SK-N-SH treated with all-trans-retinoic acid at 6 μM for 48 hours (cell line): ENCODE measurements at regions not wholly inside any gene's neighbourhood (a gene's known extent, or its start where the extent isn't known, plus 50 kb on each side); places are given as distances from the start of the nearest gene placed in this dataset.

Experiments
- ATAC-seq: fragments of 200-7000 bp; cut with Tn5 transposase; 3 replicates; pipeline ENCODE4 v1.9.1; 2020; ENCODE audit warnings: mild to moderate bottlenecking, moderate library complexity
- ARNTL ChIP-seq: fragments of 450-650 bp; formaldehyde crosslinking; IDR thresholded peaks from 2 replicates; pipeline ENCODE4 v1.5.0; 2020; ENCODE audit warnings: low read depth, mild to moderate bottlenecking, moderate library complexity, borderline replicate concordance
- BACH2 ChIP-seq: fragments of 250-450 bp; sonication (Bioruptor Pico); IDR thresholded peaks from 2 replicates; pipeline ENCODE4 v1.9.0; 2021; ENCODE audit warnings: mild to moderate bottlenecking, borderline replicate concordance
- CREB5 ChIP-seq: fragments of 250-450 bp; sonication (Bioruptor Pico); IDR thresholded peaks from 2 replicates; pipeline ENCODE4 v1.5.1; 2020; ENCODE audit warnings: low read depth, mild to moderate bottlenecking, moderate library complexity
- CSDC2 ChIP-seq: fragments of 250-450 bp; sonication (Bioruptor Pico); IDR thresholded peaks from 2 replicates; pipeline ENCODE4 v1.5.0; 2020; ENCODE audit warnings: mild to moderate bottlenecking, moderate library complexity
- CSRNP3 ChIP-seq: fragments of 250-450 bp; sonication (Bioruptor Pico); IDR thresholded peaks from 2 replicates; pipeline ENCODE4 v1.5.1; 2021; ENCODE audit warnings: mild to moderate bottlenecking, moderate library complexity
- ESRRG ChIP-seq: fragments of 250-450 bp; sonication (Bioruptor Pico); IDR thresholded peaks from 2 replicates; pipeline ENCODE4 v1.6.1; 2021; ENCODE audit warnings: mild to moderate bottlenecking
- GLIS3 ChIP-seq: fragments of 250-450 bp; sonication (Bioruptor Pico); IDR thresholded peaks from 2 replicates; pipeline ENCODE4 v1.5.0; 2020; ENCODE audit warnings: mild to moderate bottlenecking, moderate library complexity
- ISL1 ChIP-seq: fragments of 250-450 bp; sonication (Bioruptor Pico); IDR thresholded peaks from 2 replicates; pipeline ENCODE4 v2.1.2; 2022; ENCODE audit warnings: mild to moderate bottlenecking, moderate library complexity
- OSR1 ChIP-seq: fragments of 250-450 bp; sonication (Bioruptor Pico); IDR thresholded peaks from 2 replicates; pipeline ENCODE4 v1.8.0; 2022; ENCODE audit warnings: moderate library complexity, mild to moderate bottlenecking, inconsistent platforms
- POU6F1 ChIP-seq: fragments of 250-450 bp; sonication (Bioruptor Pico); IDR thresholded peaks from 2 replicates; pipeline ENCODE4 v1.8.0; 2021; ENCODE audit warnings: low read depth, mild to moderate bottlenecking, moderate library complexity, borderline replicate concordance
- PPARA ChIP-seq: fragments of 250-450 bp; sonication (Bioruptor Pico); IDR thresholded peaks from 2 replicates; pipeline ENCODE4 v1.5.0; 2020; ENCODE audit warnings: mild to moderate bottlenecking, borderline replicate concordance
- RARB ChIP-seq: fragments of 250-450 bp; sonication (Bioruptor Pico); IDR thresholded peaks from 2 replicates; pipeline ENCODE4 v1.8.0; 2021; ENCODE audit warnings: mild to moderate bottlenecking, moderate library complexity
- SNAI2 ChIP-seq: fragments of 250-450 bp; sonication (Bioruptor Pico); IDR thresholded peaks from 2 replicates; pipeline ENCODE4 v1.5.0; 2020; ENCODE audit warnings: mild to moderate bottlenecking, moderate library complexity
- TOX ChIP-seq: fragments of 250-450 bp; sonication (Bioruptor Pico); IDR thresholded peaks from 2 replicates; pipeline ENCODE4 v1.8.0; 2021; ENCODE audit warnings: mild to moderate bottlenecking, moderate library complexity, borderline replicate concordance
- TSHZ2 ChIP-seq: fragments of 250-450 bp; sonication (Bioruptor Pico); IDR thresholded peaks from 2 replicates; pipeline ENCODE4 v1.5.0; 2020; ENCODE audit warnings: mild to moderate bottlenecking, moderate library complexity
- ZFP3 ChIP-seq: fragments of 250-450 bp; sonication (Bioruptor Pico); IDR thresholded peaks from 2 replicates; pipeline ENCODE4 v1.5.0; 2020; ENCODE audit warnings: mild to moderate bottlenecking, moderate library complexity
- ZFP30 ChIP-seq: fragments of 450-650 bp; formaldehyde crosslinking; IDR thresholded peaks from 2 replicates; pipeline ENCODE4 v1.5.0; 2022; ENCODE audit warnings: mild to moderate bottlenecking, moderate library complexity
- ZNF565 ChIP-seq: fragments of 450-650 bp; formaldehyde crosslinking; conservative IDR thresholded peaks from 2 replicates; pipeline ENCODE4 v1.5.0; 2020; ENCODE audit warnings: low read depth, mild to moderate bottlenecking, moderate library complexity
- ZNF70 ChIP-seq: fragments of 450-650 bp; formaldehyde crosslinking; IDR thresholded peaks from 2 replicates; pipeline ENCODE4 v1.5.0; 2020; ENCODE audit warnings: mild to moderate bottlenecking, moderate library complexity
- ZNF8 ChIP-seq: fragments of 450-650 bp; formaldehyde crosslinking; IDR thresholded peaks from 2 replicates; pipeline ENCODE4 v1.5.0; 2020; ENCODE audit warnings: mild to moderate bottlenecking, moderate library complexity

GRCh38 chr11:41950470-41951143 lies 491.2 kb upstream of the LRRC4C start:
- no peak for ATAC-seq
- TF ChIP-seq TOX (CRISPR knock-in tag) (no peak), ZNF8 (no peak), GLIS3 (CRISPR knock-in tag) (no peak), ZFP30 (CRISPR knock-in tag) (no peak), ZNF565 (CRISPR knock-in tag) (no peak), CSDC2 (no peak), CSRNP3 (CRISPR knock-in tag) (no peak), CREB5 (CRISPR knock-in tag) (no peak), ESRRG (no peak), ZFP3 (CRISPR knock-in tag) (no peak), ARNTL (CRISPR knock-in tag) (no peak)
- TF ChIP-seq, all 23 proteins: peak for 0

GRCh38 chr11:41954034-41954433 lies 494.6 kb upstream of the LRRC4C start:
- ATAC-seq, result no peak
- TF ChIP-seq GLIS3 (CRISPR knock-in tag) (no peak), ZNF70 (CRISPR knock-in tag) (no peak), ARNTL (CRISPR knock-in tag) (no peak), ZFP3 (CRISPR knock-in tag) (no peak), ISL1 (CRISPR knock-in tag) (no peak), ZFP30 (CRISPR knock-in tag) (no peak)

GRCh38 chr11:41955066-41955465 lies 495.6 kb upstream of the LRRC4C start:
- TF ChIP-seq ZFP30 (CRISPR knock-in tag) (no peak), PPARA (CRISPR knock-in tag) (no peak), CSDC2 (no peak), ZNF8 (no peak), TOX (CRISPR knock-in tag) (no peak), ZNF70 (CRISPR knock-in tag) (no peak), ZFP3 (CRISPR knock-in tag) (no peak), ISL1 (CRISPR knock-in tag) (no peak), BACH2 (CRISPR knock-in tag) (no peak), SNAI2 (CRISPR knock-in tag) (no peak), ARNTL (CRISPR knock-in tag) (no peak), RARB (CRISPR knock-in tag) (no peak)
- ATAC-seq, result no peak

GRCh38 chr11:41955635-41956400 lies 496.4 kb upstream of the LRRC4C start:
- no peak for TF ChIP-seq ZFP3 (CRISPR knock-in tag)
- no peak for TF ChIP-seq CSDC2
- no peak for TF ChIP-seq POU6F1 (CRISPR knock-in tag)
- TF ChIP-seq OSR1, result no peak
- TF ChIP-seq SNAI2 (CRISPR knock-in tag), result no peak
- no peak for TF ChIP-seq ARNTL (CRISPR knock-in tag)
- no peak for TF ChIP-seq ISL1 (CRISPR knock-in tag)
- TF ChIP-seq GLIS3 (CRISPR knock-in tag), result no peak
- no peak for TF ChIP-seq TSHZ2
- TF ChIP-seq, all 23 proteins: peak for 0
- no peak for ATAC-seq
